ENCODE measurements at regions not wholly inside any gene's neighbourhood (a gene's known extent, or its start where the extent isn't known, plus 50 kb on each side); places are given as distances from the start of the nearest gene placed in this dataset.

DNA sequence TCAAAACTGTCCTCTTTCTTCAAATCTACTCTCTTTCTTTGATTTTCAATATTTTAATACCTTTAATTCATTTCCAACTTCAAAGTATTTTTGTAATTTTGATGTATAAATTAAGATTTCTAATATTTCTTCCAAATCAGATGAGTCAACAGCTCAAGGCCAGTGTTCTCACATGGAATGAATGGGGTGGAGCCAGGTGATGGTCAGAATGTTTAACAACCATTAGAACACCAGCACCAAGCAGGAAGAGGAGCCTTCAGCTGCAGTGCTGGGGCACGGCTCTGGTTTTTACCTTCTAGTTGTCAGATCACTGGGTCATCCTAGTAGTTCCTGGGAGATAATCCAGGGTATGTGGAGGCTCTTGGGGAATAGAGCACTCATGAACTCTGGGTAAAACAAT, 494.5 kb upstream of the PDZRN3 start:
- Histone ChIP-seq H3K36me3 (no peaks in the 10 kb centered on the region), H3K27me3 (no peaks in the 10 kb centered on the region), H3K4me3 (no peak overlapping the region), H3K4me1 (no peaks in the 10 kb centered on the region), H3K9me3 (no peaks in the 10 kb centered on the region), H3K27ac (no peak overlapping the region)
- DNase-seq (no peak), ATAC-seq (ENCODE audit: low FRiP score in 2 of 2) (no peak)
- no peak for TF ChIP-seq EP300 (IDR thresholded peaks at IDR 0.05)
- TF ChIP-seq POLR2AphosphoS5 (IDR thresholded peaks at IDR 0.05), result no peak
- TF ChIP-seq POLR2A (IDR thresholded peaks at IDR 0.05), result no peak
- no peak for TF ChIP-seq CTCF (IDR thresholded peaks at IDR 0.05)
- 72 to 87% methylated on average over 1 of the region's 1 CpG for WGBS, 2 donors

- H3K4me1 ChIP-seq, result no peaks in the 10 kb centered on the region
- no peaks in the 10 kb centered on the region for H3K36me3 ChIP-seq
- no peak overlapping the region for H3K27ac ChIP-seq
- H3K9me3 ChIP-seq, result no peaks in the 10 kb centered on the region
- H3K4me3 ChIP-seq, result no peak overlapping the region
- H3K27me3 ChIP-seq, result no peaks in the 10 kb centered on the region
- DNase-seq (no peak), ATAC-seq (ENCODE audit: low FRiP score in 2 of 2) (no peak)
- no peak for TF ChIP-seq POLR2A (IDR thresholded peaks at IDR 0.05)
- TF ChIP-seq CTCF (IDR thresholded peaks at IDR 0.05), result no peak
- TF ChIP-seq POLR2AphosphoS5 (IDR thresholded peaks at IDR 0.05), result no peak
- TF ChIP-seq EP300 (IDR thresholded peaks at IDR 0.05), result no peak
- 69 to 80% methylated on average over 3 of the region's 3 CpGs for WGBS, 2 donors
Observed at GRCh38 chr3:74115906-74116305, 491.2 kb upstream of the PDZRN3 start.

DNA sequence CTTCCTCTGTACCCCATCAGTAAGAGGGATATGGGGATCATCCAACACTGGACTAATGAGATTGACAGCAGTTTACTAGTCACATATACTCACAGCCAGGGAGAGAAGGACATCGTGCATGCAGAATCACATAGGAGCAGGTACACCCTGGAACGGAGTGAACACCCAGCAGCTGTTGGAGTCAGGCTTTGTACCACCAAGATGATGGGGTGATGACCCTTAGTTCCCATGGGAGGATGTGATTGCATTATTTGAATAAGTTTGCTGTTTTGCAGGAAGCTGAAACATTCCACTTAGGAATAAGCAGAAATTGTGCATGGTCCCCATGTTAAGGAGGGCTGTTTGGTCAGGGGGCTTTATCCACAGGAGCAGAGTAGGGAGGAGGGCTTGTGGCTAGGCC, 482.7 kb upstream of the PDZRN3 start:
- no peak overlapping the region for H3K27ac ChIP-seq
- no peaks in the 10 kb centered on the region for H3K36me3 ChIP-seq
- H3K4me3 ChIP-seq, result no peak overlapping the region
- H3K9me3 ChIP-seq, result no peaks in the 10 kb centered on the region
- no peaks in the 10 kb centered on the region for H3K27me3 ChIP-seq
- no peak for TF ChIP-seq CTCF (IDR thresholded peaks at IDR 0.05)
- no peak for TF ChIP-seq EP300 (IDR thresholded peaks at IDR 0.05)
- no peak for TF ChIP-seq POLR2AphosphoS5 (IDR thresholded peaks at IDR 0.05)
- no peak for TF ChIP-seq POLR2A (IDR thresholded peaks at IDR 0.05)
- no peaks in the 10 kb centered on the region for H3K4me1 ChIP-seq
- ATAC-seq (ENCODE audit: low FRiP score in 2 of 2) (no peak), DNase-seq (no peak)
- WGBS, 2 donors, result 46 to 78% methylated on average over 2 of the region's 2 CpGs

DNA sequence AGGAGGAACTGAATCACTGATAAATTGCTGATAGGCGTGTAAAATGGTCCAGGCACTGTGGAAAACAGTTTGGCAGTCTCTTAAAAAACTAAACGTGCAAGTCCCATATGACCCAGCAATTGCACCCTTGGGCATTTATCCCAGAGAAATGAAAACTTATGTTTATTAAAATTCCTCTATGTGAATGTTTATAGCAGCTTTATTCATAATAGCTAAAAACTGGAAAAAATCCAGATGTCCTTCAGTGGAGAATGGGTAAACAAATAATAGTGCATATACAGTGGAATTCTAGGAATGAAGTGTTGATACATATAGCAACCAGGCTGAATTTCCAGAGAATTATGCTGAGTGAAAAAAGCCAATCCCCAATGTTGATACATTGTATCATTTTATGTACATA, 482.2 kb upstream of the PDZRN3 start:
- no peaks in the 10 kb centered on the region for H3K4me1 ChIP-seq
- H3K27me3 ChIP-seq, result no peaks in the 10 kb centered on the region
- DNase-seq (no peak), ATAC-seq (ENCODE audit: low FRiP score in 2 of 2) (no peak)
- no peak overlapping the region for H3K27ac ChIP-seq
- WGBS, 2 donors, result 34 to 51% methylated on average over 2 of the region's 2 CpGs
- no peak for TF ChIP-seq POLR2AphosphoS5 (IDR thresholded peaks at IDR 0.05)
- no peak for TF ChIP-seq POLR2A (IDR thresholded peaks at IDR 0.05)
- no peak for TF ChIP-seq CTCF (IDR thresholded peaks at IDR 0.05)
- TF ChIP-seq EP300 (IDR thresholded peaks at IDR 0.05), result no peak
- no peaks in the 10 kb centered on the region for H3K9me3 ChIP-seq
- no peaks in the 10 kb centered on the region for H3K36me3 ChIP-seq
- H3K4me3 ChIP-seq, result no peak overlapping the region

DNA sequence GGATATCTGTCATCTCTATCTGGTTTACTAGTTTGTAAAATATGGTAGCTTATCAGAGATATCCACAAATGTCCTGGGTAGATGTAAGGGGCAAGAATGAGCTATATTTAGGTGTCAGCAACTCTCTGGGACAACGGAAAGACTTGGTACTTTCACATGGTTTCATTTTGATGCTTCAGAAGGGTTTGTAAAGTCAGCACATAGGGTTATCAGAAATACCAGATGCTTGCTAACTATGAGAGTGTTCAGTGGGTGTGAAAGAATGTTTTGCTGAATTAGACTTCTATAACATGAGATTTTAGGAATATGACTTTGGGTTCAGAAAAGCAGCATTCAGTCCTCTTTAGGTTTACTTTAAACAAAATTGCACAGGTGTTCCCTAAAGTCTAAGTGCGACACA, 466.5 kb upstream of the PDZRN3 start:
- DNase-seq, result no peak

More for the DNA sequence above, 466.5 kb upstream of the PDZRN3 start:
- Histone ChIP-seq H3K36me3 (no peaks in the 10 kb centered on the region), H3K9me3 (no peaks in the 10 kb centered on the region), H3K4me1 (no peaks in the 10 kb centered on the region), H3K27ac (no peak overlapping the region), H3K27me3 (no peaks in the 10 kb centered on the region), H3K4me3 (no peak overlapping the region)
- no peak for ATAC-seq (ENCODE audit: low FRiP score in 2 of 2)
- WGBS, 2 donors, result 51 to 53% methylated on average over 2 of the region's 2 CpGs
- TF ChIP-seq EP300 (IDR thresholded peaks at IDR 0.05), result no peak
- TF ChIP-seq CTCF (IDR thresholded peaks at IDR 0.05), result no peak
- no peak for TF ChIP-seq POLR2A (IDR thresholded peaks at IDR 0.05)
- no peak for TF ChIP-seq POLR2AphosphoS5 (IDR thresholded peaks at IDR 0.05)

All from upper lobe of left lung (tissue), 6 donors.